GM18907 (cell line): ENCODE measurements at regions not wholly inside any gene's neighbourhood (a gene's known extent, or its start where the extent isn't known, plus 50 kb on each side); places are given as distances from the start of the nearest gene placed in this dataset.

Source experiments
- ATAC-seq: cut with Tn5 transposase; IDR thresholded peaks from one replicate; pipeline ENCODE4 v1.9.1; 2021; ENCODE audit warnings: mild to moderate bottlenecking, moderate library complexity; ENCODE audit not compliant: unreplicated experiment

GRCh38 chr2:33777786-33778185 lies 178.7 kb upstream of the FAM98A start:
- ATAC-seq, result no peak

DNA sequence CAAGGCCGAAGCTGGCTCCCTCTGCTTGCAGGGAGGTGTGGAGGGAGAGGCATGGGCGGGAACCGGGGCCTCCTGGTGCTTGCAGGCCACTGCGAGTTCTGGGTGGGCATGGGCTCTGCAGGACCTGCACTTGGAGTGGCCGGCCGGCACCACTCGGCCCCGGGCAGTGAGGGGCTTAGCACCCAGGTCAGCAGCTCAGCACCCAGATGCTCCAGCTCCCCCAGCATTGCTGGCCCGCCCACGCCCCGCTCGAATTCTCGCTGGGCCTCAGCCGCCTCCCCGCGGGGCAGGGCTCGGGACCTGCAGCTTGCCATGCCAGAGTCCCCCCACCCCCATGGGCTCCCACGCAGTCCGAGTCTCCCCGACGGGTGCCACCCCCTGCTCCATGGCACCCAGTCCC lies 176.2 kb upstream of the FAM98A start:
- no peak for ATAC-seq

DNA sequence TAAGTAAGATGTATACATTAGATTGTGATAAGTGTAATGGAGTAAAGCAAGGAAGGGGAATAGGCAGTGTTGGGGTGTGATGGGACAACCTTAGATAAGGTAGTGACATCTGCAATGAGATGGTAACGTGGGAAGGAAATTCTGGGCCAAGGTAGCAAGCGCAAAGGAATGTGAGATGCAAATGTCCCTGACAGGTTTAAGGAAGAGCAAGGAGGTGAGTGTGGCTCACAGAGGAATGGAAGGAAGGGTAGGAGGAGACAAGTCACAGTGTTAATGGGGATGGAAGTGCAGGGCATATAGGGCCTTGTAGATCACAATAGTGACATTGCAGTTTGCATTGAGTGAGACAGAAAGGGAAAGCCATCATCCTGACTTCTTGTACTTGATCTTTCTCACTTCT lies 170.9 kb upstream of the FAM98A start:
- ATAC-seq, result no peak

DNA sequence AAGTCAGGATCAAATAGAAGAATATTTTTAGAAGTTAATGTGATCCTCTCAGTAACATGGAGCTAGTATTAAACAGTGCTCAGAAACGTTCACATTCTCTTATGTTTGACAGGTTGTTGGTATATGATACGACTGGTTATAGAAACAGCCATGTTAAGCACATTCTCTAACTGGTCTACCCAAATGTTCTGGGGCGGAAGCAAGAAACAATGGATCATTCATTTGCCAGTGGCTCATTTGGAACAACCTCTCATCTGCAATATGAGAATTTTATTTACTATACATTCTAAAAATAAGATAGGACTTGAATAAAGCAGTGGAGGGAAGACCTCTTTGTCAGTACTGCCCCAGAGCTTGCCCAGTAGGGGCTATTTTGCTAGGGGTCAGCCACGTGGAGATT lies 167.1 kb upstream of the FAM98A start:
- no peak for ATAC-seq

DNA sequence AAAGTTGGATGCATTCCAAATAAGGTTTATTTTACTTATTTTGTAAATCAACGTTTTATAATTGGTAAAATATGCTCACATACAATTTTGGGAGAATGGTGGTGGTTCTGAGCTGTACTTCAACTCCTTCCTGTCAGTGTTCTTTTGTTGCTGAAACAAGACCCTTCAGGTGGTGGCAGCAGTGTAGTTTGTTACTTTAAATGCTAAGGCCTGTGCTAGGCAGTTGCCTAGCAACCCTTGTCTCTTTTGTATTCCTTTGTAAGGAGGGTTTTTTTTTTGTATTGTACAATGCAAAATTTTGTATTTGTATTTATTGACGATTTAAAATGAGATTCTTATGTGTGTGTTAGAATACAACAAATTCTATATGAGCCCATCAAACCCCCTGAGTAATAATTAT lies 166.0 kb upstream of the FAM98A start:
- no peak for ATAC-seq

- no peak for ATAC-seq
Measured at GRCh38 chr2:33764551-33764950, 165.5 kb upstream of the FAM98A start.

DNA sequence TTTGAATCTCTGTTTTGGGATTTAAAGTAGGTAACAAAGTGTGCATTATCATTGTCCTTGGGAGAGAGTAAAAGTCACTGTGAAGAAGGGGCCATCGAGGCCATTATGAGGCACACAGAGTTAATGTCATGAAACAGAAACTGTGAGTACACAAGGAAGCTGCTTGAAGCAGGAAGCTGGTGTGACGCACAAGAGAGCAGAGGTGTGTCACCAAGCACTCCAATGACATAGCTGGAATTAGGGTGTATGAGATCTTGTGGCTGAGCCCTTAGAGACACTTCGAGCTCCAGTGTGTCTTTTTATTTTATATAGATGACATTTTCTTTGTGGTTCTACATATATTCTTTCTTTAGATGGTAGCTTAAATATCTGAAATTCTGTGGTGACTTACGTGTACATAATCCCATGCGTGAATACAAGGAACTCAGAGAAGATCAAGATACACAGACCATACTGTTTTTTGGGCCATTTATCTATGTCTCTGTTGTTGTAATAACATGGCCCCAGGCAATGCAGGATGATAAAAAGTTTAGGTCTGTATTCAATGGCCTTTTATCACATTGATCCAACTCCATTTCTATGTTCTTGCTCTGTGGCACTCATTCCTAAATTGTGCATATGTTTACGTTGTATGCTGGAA lies 164.7 kb upstream of the FAM98A start:
- ATAC-seq, result no peak

GRCh38 chr2:33762636-33763035 lies 163.5 kb upstream of the FAM98A start:
- no peak for ATAC-seq

GRCh38 chr2:33746208-33746800 lies 147.2 kb upstream of the FAM98A start:
- ATAC-seq, result no peak

- ATAC-seq, result no peak
Measured at GRCh38 chr2:33735096-33735495, 136.0 kb upstream of the FAM98A start.

DNA sequence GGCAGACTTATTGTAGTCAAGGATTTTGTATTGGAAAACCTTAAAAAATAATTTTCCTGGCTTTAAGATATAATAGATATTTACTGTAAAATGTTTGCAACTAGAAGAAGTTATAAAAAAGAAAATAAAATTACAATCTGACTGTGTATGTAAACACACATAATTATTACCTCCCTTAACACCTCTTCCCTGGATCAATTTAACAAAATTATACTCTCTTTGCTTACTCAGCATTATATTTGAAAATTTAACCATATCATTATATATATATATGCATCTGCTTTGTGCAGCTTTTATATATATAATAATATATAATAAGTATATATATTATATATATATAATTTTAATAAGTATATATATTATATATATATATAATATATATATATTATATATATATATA lies 131.7 kb upstream of the FAM98A start:
- no peak for ATAC-seq

- ATAC-seq, result no peak
Measured at GRCh38 chr2:33730193-33730592, 131.1 kb upstream of the FAM98A start.

GRCh38 chr2:33729353-33729752 lies 130.3 kb upstream of the FAM98A start:
- no peak for ATAC-seq

- ATAC-seq, result no peak
Measured at GRCh38 chr2:33728106-33728505, 129.0 kb upstream of the FAM98A start.

- ATAC-seq, result no peak
Measured at GRCh38 chr2:33727361-33728032, 128.4 kb upstream of the FAM98A start.

DNA sequence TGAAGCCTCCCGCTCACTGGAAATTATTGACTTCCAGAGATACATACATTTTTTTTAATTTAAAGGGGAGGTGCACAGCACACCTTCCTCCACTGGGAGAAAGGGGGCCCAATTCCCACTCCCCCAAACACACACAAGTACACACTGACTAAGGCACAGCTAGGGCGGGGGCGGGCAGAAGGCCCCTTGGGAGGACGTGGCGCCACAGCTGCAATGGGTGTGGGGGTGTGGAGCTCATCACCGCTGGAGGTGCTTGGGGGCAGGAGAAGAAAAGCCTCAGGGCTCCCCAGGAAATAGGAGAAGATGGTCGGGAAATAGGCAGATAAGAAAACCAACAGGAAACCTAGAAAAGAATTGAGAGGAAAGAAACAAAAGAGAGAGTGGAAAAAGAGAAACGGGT lies 127.3 kb upstream of the FAM98A start:
- ATAC-seq, result no peak

DNA sequence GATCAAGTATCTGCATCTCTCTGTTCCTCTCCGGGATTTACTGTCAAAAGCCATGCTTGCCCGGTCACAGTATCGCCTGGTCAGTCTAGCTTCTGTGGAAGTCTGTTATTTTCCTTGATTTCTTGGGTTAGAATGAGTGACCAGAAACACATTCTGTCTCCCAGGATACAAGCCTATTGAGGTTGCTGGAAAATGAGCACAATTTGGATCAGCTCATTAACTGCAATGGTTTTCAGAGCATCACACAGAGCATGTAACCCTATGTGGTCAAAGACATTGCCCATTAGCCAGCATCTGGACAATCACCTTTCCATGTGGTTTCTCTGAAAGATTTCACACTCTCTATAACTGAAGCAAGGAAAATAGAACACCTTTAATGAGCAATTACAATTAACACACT lies 124.2 kb upstream of the FAM98A start:
- no peak for ATAC-seq

- ATAC-seq, result no peak
Measured at GRCh38 chr2:33719067-33719466, 120.0 kb upstream of the FAM98A start.

DNA sequence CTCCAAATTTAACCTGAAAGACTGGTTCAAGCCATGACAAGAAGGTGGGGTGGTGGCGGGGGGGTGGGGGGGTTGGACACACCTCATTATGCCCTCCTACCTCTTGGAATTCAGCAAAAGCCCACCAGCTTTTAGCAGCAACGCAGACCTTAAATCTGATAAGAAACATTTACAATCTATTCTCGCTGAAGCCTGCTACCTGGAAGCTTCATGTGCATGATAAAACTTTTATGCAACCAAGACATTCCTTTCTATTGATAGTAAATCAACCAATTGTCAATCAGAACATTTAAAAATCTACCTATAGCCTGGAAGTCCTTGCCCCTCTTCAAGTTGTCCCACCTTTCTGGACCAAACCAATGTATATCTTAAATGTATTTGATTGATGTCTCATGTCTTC lies 113.6 kb upstream of the FAM98A start:
- ATAC-seq, result no peak

- no peak for ATAC-seq
Measured at GRCh38 chr2:33709951-33710350, 110.9 kb upstream of the FAM98A start.

GRCh38 chr2:33707312-33707711 lies 108.2 kb upstream of the FAM98A start:
- ATAC-seq, result no peak

DNA sequence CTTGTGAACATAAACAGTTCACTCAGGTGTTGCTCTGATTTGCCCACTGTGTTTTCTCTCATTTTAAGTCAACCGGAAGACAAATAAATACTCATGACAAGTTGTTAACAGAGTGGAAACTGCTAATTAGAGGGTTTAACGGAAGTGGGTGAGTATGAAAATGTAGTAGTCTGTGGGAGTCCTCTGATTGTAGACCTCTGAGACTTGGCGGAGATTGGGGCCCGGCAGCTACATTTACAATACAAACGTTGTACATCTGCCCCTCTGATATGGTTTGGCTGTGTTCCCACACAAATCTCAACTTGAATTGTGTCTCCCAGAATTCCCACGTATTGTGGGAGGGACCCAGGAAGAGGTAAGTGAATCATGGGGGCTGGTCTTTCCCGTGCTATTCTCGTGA lies 107.3 kb upstream of the FAM98A start:
- no peak for ATAC-seq
